Gastroesophageal sphincter (tissue), 3 donors: ENCODE measurements at regions not wholly inside any gene's neighbourhood (a gene's known extent, or its start where the extent isn't known, plus 50 kb on each side); places are given as distances from the start of the nearest gene placed in this dataset.

Experiments
- EP300 ChIP-seq: sonication (generic); formaldehyde crosslinking; IDR thresholded peaks from one replicate; pipeline ENCODE4 v1.6.1; 2017; ENCODE audit warnings: antibody characterized with exemption, mild to moderate bottlenecking
- POLR2A ChIP-seq, 2 donors: fragments of 450-650 bp; IDR thresholded peaks; one replicate each; pipeline ENCODE4 v1.6.1; 2017; ENCODE audit warnings: antibody characterized with exemption in 2 of 2, mild to moderate bottlenecking in 2 of 2, moderate library complexity in 1 of 2
- TF ChIP-seq, protein P1 (sequence below), 4 experiments: fragments of 200-600 bp in 2 of 4; fragments of 450-650 bp in 2 of 4; sonication (generic) in 1 of 4; IDR thresholded peaks; one replicate each; pipeline ENCODE4 v1.5.1; 2017 to 2019; ENCODE audit warnings: antibody characterized with exemption in 4 of 4, mild to moderate bottlenecking in 2 of 4, moderate library complexity in 2 of 4

DNA sequence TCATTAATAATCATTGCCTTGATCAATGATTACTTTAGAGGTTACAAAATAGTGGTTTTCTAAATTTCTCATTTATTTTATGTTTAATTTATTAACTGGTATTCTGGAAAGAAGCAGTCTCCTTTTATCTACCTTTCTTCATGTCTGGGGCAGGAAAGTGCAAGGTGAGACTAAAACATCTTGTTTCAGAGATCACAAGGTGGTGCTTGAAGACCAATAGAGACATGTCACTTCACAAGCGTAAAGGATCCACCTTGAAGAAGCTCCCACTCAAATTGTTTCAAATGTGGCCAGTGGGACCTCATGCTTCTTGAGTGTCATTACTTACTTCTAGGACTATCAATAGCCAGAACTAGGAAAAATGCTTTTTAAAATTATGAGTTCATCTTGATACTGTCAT lies 1568.7 kb downstream of the RPA4 start:
- TF ChIP-seq, protein P1, sequence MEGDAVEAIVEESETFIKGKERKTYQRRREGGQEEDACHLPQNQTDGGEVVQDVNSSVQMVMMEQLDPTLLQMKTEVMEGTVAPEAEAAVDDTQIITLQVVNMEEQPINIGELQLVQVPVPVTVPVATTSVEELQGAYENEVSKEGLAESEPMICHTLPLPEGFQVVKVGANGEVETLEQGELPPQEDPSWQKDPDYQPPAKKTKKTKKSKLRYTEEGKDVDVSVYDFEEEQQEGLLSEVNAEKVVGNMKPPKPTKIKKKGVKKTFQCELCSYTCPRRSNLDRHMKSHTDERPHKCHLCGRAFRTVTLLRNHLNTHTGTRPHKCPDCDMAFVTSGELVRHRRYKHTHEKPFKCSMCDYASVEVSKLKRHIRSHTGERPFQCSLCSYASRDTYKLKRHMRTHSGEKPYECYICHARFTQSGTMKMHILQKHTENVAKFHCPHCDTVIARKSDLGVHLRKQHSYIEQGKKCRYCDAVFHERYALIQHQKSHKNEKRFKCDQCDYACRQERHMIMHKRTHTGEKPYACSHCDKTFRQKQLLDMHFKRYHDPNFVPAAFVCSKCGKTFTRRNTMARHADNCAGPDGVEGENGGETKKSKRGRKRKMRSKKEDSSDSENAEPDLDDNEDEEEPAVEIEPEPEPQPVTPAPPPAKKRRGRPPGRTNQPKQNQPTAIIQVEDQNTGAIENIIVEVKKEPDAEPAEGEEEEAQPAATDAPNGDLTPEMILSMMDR (IDR thresholded peaks at IDR 0.05), result no peak
- TF ChIP-seq EP300, result no peak
- TF ChIP-seq POLR2A (IDR thresholded peaks at IDR 0.05), result no peak
